GM19372 (cell line): ENCODE measurements at regions not wholly inside any gene's neighbourhood (a gene's known extent, or its start where the extent isn't known, plus 50 kb on each side); places are given as distances from the start of the nearest gene placed in this dataset.

ENCODE experiments used
- ATAC-seq: cut with Tn5 transposase; IDR thresholded peaks from one replicate; pipeline ENCODE4 v1.9.1; 2021; ENCODE audit warnings: mild to moderate bottlenecking, low read depth, moderate library complexity; ENCODE audit not compliant: unreplicated experiment

DNA sequence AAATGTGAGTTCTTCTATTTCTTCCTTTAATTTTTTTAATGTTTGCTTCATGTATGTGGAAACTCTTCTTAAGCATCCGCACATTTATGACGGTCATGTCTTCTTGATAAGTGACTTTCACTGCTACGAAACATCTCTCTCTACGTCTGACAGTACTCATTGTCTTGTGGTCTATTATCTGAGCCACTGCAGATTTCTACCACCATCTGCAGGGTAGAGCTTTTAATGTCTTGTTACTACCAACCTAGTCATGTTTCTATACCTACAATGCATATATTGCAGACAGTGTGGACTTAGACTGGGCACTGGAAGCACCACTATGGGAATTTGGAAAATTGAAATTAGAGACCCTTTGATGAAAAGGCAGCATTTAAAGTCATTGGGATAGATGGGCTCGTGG, 75.4 kb upstream of the ARHGEF7 start:
- ATAC-seq = no peak

DNA sequence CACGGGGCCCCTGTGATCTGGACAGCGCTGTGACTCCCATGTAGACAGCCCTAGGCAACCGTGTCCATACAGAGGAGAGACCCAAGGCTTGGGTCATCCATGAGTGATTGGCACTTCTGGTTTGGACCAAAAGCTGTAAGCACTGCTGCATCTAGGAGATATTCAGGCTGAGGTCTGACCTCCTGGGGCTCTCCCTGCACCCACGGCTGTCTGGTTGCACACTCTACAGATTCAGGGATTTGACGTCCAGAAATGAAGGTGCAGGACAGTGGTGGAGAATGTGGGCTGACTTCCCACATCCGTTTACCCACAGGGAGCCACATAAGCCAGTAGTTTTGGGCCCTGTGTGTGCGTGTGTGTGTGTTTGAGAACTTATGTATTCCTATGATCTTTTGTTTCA, 76.2 kb upstream of the ARHGEF7 start:
- no peak for ATAC-seq

DNA sequence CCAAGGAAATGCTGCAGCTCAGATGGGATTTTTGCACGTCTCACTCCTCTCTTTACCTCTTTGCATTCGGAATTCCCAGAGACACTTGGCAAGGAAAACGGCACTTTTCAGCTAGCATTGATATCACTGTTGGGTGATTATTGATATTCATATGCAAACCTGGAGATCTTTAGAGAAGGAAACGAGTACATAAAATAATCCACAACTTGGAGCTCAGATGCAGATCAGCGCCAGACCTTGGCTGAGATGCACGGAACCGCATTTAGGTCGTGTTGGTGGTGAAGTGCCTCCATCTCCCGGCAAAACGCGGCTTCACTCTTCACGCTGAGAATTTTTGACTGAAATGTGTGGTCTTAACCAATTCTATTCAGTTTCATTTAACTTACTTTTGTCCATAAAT, 77.2 kb upstream of the ARHGEF7 start:
- no peak for ATAC-seq

DNA sequence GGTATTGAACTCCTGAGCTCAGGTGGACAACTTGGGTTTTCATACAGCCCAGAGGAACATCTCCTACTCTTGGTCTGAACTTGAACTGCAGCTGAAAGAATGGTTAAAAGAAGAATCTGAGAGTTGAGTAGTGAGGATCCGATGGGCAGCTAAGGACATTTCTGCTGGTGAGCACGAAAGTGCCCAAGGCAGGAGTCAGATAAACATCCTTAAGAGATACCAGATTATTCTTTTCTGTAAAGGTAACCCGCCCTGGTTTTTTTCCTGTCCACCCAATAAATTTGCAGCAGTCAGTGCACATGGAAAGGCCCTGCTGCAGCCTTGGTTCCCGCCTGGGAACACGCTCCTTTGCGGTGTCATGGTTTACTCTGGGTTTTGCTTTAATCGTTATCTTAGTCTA, 78.4 kb upstream of the ARHGEF7 start:
- no peak for ATAC-seq

DNA sequence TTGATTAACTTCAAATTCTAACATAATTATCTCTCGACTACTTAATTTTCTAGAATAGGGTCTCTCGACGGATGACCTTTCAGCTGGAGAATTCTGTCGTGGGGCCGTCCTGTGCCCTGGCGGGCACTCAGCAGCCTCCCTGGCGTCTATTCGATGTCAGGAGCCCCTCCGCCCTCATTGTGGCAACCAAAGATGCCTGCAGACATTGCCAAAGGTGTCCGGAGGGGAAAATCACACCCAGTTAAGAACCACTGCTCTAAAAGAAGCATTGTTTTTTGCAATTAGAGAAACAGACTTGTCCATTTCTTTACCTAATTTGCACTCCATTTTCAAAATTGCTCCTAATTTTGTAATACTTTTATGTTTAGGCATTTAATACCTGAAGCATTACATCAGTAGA, 79.2 kb upstream of the ARHGEF7 start:
- ATAC-seq = no peak

DNA sequence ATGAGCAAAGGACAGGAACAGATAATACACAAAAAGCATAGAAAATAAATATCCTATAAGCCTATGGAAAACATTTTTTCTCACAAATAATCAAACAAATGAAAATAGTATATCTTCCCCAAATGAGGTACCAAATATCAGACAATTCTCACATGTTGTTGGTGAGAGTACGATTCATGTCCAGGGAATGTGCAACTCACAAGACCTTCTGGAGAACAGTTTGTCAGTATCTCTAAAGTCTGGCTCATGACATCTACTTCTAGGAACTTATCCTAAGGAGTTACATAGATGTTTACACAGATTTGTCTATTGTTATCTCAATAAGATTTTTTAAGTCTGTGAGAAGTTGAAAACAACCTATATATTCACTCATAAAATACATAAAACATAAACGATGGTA, 80.3 kb upstream of the ARHGEF7 start:
- no peak for ATAC-seq

DNA sequence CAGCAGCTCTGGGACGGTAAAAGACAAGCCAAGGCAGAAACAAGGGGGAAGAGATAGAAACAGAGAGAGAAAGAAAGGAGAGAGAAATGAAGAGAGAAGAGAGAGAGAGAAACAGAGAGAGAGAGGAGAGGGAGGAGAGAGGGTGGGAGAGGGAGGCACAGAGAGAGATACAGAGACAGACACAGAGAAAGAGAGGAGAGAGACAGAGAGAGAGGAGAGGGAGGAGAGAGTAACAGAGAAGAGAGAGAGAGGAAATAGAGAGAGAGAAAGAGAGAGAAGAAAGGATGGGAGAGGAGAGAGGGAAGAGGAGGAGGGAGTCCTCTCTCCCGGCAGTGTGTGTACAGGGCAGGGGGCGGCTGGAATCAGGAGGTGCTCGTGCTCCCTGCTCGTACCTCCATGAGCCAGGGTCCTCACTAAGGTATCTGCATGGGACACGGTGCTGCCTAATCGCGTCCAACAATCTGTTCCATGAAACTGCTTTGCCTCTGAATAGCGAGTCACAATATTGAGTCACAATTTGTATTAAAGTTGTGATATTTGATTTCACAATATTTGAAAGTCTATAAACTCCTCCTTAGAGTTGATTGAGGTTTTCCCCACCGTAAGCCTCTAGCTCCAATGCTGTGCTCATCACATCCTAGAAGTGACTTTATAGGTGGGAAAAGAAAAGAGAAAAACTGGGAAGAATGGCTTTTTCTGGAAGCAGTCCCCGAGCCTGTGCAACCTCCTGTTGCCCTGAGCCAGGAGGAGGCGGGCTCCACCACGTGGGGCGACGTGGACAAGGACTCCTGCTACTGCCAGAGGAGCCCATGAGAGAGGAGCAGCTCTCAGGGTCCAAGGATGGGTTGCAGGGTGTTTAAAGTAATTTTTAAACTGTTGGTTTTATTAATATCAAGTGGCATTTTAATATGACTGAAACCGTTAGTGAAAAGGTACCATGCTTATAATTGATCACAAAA, 81.7 kb upstream of the ARHGEF7 start:
- no peak for ATAC-seq

DNA sequence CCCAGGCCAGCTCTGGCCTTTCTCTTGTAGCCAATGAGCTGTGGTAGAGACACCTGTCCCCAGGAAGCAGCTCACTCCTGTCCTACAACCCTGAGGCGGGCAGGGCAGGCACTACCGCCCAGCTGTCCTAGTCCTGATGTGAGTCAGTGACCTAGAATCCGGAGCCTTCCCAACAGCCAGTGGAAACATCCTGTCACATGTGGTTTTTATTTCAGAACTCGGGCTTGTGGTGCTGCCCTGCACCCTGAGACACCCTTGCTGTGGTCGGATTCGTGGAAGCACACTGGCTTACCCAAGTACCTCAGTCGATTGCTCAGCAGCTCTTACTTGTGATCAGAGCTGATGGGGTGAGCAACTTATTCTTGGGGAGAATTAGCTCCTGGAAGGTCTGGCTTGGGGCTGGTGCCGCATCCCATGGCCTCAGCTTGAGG, 83.6 kb upstream of the ARHGEF7 start:
- no peak for ATAC-seq

DNA sequence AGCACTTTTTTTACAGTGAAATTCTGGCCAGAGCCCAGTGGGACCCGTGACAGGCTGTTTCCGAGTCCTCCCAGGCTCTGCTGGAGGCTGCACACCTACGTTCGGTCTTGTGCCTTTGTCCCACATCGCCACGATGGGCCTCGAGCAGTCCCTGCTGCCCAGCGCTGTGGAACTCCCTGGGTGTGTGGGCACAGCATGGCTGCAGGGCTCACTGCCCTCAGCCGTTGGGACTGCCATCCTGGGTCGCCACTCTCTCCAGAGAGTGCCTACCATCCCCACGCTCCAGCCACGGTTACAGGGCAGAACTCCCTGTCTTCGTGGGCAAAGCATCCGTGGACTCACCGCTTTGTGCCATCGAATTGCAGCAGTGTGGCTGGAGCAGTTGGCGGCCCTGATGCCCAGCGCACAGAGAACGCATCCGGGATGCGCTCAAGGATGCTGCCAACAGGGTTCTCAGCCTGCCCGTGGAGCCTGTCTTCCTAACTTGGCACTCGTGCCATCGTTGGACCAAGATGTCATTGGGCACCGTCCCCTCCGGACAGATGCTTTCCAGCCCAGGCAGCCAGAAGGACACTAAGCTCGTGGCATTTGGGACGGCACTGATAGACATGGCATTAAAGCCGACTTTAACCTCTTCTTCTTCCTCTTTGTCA, 85.0 kb upstream of the ARHGEF7 start:
- ATAC-seq = no peak

DNA sequence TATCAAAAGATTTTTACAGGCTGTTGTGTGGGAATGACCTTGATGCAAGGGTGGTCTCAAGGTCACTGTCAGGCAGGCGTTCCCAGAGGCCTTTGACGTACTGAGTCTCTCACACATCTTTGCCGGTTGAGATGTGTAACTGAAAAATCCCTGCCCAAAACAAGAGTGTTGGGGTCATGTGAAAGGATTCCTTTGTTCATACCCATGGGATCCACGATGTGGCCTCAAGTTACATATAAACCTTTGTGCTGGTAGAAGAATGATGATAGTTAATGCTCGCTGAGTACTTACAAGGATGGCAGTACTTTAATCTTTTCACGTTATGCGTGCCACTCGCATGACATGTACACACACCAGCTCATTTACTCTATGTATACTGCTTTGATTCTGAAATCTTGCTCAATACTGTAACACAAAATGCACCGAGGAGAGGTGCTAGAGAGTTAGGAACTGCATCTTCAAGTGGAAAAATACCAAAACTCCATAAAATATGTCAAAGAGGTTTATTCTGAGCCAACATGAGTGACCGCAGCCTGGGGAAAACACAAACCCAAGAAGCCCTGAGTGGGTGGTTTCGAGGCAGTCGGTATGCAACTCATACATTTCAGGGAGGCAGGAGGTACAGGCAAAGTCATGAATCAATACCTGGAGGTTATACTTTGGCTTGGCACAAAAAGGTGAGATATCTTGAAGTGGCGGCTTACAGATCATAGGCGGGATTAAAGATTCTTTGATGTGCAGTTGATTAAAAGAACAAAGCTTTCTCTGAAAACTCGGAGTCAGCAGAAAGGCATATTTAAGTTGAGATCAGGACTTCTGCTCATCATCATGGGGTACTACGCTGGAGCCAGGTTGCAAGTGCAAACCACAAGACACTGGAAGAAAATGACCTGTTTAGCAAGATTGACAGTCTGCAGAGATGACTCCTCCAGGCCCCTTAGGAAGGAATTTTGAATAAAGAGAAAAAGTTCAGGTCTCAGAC, 87.4 kb upstream of the ARHGEF7 start:
- ATAC-seq = no peak

DNA sequence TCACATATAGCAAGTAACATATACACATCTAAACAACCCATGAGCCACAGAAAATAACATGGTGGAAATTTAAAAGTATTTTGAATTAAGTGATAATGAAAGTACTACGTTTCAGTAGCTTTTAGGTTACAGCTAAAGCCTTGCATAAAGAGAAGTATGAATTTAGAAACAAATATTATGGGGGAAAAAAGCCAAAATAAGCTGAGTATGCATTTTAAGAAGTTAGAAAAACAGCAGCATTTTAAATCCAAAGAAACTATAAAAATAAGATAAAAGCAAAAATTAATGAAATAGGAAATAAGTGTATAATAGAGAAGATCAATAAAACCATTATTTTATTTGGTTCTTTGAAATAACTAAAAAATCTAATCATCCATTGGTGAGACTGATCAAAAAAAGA, 89.8 kb upstream of the ARHGEF7 start:
- ATAC-seq = no peak

DNA sequence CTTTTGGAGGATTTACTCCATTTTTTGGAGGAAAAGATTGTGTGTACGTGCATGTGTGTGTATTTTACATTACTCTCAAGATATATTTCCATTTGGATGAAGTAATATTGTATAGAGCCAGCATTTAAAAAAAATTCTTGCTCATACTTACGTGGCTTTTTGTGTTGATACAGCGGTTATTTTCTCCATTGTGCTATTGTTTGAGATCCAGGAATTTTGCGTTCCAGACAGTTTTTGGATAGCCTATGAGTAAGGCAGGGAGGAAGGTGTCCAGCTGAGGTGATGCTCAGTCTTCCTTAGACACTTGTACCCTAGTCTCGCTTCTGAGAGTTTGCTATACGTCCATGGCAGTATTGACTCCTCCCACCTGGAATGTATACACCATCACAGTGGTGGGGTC, 92.2 kb upstream of the ARHGEF7 start:
- no peak for ATAC-seq

DNA sequence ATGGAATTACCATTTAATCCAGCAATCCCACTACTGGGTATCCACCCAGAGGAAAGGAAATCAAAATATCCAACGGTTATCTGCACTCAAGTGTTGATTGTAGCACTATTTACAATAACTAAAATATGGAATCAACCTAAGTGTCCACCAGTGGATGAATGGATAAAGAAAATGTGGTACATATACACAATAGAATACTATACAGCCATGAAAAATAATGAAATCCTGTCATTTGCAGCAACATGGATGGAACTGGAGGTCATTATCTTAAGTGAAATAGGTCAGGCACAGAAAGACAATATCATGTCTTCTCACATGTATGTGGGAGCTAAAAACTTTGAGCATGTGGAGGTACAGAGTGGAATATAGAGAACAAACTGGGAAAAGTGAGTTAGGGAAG, 92.9 kb upstream of the ARHGEF7 start:
- no peak for ATAC-seq

DNA sequence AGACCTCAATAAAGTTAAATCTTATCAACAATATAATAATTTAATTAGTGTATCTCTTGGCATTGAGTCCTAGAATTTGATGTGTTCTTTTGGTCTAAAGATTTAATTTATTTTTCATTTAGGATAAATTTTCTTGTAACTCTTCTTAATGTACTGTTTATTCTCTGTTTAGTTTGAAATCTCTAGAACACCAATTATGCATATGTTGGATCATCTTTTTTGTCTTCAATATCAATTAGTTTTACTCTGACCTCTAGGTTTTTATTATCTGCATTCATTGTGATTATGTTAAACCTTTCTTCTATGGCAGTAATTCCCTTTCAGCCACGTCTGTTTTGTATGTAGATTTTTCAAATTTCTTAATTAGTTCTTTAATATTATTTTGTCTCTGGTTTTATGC, 93.8 kb upstream of the ARHGEF7 start:
- no peak for ATAC-seq

DNA sequence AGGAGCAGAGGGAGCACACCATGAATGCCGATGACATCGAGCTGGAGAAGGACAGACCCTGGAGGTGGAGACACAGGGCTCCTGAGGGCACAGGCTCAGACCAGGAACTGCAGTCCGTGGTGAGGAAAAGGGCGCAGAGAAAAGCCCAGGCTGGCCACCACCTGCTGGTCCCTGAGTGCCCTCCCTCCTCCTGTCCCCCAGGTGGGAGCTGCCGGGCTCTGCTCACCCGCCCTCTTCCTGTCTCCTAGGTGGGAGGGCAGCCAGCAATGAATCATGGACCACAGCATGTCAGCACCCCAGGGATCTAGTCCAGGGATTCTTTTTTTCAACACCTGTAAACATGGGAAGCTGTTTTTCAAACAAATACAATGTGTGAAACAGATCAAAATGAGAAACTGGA, 94.6 kb upstream of the ARHGEF7 start:
- no peak for ATAC-seq

DNA sequence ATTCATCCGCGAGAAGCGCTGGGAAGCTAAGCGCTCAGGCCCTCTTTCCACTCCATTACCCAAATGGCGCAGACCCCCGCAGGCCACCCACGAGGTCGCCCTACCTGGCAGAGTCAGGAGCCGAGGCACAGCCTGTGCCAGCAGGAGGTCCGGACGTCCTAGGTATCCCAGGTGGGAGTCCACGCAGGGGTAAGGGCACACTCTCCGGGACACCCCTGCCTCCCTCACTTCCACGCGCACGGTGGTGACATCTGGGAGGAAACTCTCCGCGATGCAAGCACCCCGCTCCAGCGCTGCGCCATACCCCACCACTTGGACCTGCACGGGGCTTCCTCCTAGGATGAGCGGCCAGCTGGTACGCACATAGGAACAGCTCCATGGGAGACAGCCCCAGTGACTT, 95.1 kb upstream of the ARHGEF7 start:
- no peak for ATAC-seq

DNA sequence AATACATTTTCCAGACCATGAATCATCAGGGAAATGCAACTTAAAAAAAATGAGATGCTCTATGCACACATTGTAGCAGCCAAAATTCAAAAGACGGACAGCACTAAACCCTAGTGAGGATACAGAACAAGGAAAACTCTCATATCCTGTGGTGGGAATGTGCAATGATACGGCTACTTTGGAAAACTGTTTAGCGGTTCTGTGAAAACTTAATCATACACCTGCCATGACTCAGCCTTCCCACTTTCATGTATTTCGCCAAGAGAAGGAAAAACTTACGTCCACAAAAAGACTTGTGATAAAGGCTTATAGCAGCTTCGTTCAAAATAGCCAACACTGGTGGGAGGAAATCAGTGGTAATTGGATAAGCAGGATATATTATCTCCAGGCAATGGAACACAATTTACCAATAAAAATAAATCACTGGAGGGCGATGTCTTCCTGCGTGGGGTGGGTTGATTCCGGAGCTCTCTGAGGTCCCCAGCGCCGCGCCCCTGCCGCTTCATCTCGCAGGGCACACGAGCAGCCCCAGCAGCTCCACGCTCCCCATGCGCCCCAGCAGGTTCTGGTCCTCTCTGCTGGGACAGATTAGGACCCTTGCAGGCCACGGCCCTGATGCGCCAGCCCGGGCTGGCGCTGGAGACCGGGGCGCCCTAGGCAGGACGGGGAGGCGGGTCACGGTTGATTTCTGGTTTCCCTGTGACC, 97.2 kb upstream of the ARHGEF7 start:
- no peak for ATAC-seq

DNA sequence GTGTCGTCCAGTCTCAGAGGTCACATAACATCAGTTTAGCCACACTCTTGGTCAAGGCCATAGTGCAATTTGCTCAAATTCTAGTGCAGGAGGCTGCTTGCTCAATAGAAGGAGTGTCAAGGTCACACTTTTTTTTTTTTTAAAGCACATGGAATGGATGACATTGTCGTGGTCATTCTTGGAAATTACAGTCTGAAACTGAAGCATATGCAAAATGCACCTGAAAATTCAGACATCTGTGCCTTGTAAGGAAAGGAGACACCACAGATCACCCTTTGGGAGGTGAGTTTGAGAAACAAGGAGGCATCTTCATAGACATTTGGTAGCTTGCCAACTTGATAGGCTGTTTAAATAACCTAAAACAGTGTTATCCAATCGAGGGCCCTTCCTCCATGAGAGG, 98.3 kb upstream of the ANKRD10 start:
- ATAC-seq = no peak

DNA sequence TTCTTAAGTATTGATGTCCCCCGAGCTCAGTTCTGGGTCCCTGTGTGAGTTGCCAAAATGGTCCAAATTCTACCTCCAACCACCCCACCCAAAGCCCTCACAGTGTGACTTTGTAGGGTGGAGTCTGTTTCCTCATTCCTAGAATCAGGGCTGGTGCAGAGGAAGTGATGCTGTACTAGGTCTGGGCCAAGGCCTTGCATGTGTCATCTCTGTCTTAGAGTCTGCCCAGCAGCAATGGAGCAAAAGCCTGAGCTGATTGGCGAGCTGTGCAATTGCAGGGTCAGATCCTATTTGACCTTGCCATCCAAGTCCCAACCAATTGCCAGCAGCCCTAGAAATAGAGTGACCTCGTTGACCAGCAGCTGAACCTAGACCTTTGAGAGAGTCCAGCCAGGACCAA, 97.0 kb upstream of the ANKRD10 start:
- no peak for ATAC-seq

DNA sequence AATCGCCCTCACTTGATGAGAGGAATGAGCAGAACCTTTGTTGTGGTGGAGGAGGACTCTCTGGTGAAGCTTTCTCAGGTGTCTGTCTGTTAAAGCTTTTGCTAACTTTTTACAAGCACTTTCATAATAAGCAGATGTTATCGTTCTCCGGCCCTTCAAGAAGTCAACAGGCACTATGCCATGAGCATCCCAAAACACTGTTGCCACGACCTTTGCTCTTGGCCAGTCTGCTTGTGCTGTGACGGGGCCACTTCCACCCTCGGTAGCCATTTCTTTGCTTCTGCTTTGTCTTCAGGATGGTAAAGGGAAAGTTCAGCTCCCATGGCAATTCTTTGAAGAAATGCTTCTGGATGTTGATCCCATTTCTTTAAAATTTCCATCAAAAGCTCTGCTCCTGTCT, 93.5 kb upstream of the ANKRD10 start:
- ATAC-seq = no peak
